ENCODE measurements at regions not wholly inside any gene's neighbourhood (a gene's known extent, or its start where the extent isn't known, plus 50 kb on each side); places are given as distances from the start of the nearest gene placed in this dataset.

DNA sequence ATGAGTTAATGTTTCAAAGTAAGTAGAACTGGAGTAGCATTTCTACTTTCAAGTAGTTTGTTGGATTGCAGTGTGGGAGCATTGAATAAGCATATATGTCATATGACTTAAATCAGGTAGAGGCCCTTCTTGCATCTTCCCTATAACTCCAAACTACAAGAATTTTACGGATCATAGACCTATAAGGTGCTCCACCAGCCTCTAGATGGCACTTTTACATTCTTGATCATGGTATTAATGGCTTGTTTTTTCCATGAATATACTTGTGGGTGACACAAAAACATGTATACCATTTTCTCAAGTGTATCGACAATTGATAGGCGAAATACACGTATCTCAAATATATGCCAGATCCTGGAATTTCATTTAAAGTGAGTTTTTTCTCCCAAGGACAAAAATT, 311.1 kb downstream of the ZPLD1 start:
- no peak for DNase-seq (ENCODE audit: low read depth in 2 of 2, low spot score in 1 of 2)

DNA sequence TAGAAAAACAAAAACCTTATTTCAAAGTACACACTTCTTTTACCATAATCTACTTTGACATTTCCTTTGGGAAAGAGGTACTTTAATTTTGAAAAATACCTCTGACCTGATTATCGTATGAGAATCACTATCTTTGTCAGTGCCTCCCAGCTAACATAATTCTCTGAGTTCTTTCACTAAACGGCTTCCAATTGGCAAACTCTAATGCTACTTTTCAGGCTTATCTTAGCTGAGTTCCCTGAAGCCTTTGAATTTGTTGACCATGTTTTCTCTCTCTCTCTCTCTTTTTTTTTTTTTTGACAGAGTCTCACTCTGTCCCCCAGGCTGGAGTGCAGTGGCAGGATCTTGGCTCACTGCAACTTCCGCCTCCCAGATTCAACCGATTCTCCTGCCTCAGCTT, 312.8 kb downstream of the ZPLD1 start:
- no peak for DNase-seq (ENCODE audit: low read depth in 2 of 2, low spot score in 1 of 2)

DNA sequence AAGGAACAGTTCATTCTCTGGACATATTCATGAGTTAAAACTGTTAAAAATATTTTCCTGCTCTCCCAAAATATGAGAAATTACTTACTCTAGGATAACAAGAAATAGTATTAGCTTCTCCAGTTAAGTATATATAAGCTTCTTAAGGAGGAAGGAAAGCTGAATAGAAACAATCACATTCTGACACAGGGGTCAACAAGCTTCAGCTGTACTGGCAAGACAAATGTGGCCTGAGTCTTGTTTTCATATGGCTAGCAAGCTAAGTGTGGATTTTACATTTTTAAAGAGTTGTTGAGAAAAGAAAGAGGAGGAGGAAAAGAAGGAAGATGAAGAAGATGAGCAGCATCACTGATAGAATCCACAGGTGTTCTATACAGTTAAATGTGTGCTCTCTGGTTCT, 313.8 kb downstream of the ZPLD1 start:
- no peak for DNase-seq (ENCODE audit: low read depth in 2 of 2, low spot score in 1 of 2)

DNA sequence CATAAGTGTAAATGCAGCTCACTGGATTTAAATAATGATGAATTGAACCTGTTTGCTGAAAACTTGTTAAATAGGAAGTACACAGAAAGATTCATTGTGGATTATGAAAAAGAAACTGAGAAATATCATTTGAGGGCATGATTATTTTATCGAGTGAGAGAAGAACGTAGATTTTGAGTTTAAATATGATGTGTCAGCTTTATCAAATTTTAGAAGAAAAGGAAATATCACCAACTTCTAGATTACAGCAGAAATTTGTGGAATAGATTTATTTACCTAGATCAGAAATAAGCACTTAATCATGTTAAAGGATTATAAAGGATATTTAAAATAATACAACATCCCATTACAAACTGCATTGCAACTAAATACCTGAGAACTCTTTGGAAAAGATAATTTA, 315.5 kb downstream of the ZPLD1 start:
- DNase-seq (ENCODE audit: low read depth in 2 of 2, low spot score in 1 of 2), result no peak

DNA sequence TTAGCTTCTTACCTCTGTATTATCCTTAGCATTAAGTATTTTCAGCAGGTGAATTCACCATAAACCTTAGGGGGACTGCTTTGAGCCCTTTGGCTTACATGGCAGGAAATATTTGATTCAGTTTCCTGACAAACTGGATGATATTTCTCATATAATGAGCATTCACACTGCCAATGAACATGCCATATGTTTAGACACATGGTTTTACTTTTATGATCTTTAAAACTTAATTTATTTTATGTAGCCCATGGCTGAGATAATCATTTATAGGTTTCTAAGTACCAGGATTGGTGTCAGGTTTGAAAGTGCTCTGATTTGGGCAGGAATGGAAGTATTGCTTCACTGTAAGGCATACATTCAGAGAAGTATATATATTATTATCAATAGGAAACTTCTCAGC, 319.1 kb downstream of the ZPLD1 start:
- DNase-seq (ENCODE audit: low read depth in 2 of 2, low spot score in 1 of 2), result no peak

DNA sequence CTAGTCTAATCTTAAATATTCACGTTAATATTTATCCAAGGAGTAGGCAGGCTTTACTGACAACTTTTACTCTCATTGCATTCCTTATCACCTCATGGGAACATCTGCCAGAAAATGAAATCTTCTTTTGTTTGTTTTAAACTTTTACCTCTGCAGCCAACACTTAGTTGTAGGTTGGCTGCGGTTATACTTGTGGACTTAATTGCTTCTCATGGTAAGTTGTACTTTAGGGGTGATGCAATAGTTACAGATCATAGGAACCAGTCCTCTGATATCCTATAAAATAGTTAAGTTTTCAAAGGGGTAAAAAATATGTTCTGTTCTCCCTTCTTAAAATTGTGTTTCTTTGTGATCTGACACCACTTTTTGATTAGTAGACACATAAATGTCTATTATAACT, 321.9 kb downstream of the ZPLD1 start:
- DNase-seq (ENCODE audit: low read depth in 2 of 2, low spot score in 1 of 2), result no peak

DNA sequence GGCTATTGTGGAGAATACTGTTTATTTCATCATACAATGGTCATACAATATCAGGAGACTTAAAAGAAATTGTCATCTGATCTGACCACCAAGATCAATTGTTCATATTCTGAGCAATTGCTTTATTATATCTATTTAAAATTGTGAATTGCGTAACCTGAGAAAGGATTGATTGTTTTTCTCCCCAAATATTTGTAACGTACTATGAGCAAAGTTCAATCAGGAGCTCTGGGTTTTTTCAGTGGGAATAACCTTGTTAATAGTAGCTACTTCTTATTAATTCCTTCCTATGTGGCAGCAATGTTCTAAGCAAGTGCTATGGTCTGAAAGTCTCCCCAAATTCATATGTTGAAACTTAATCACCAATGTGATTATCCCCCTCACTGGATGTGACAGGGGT, 323.1 kb downstream of the ZPLD1 start:
- no peak for DNase-seq (ENCODE audit: low read depth in 2 of 2, low spot score in 1 of 2)

DNA sequence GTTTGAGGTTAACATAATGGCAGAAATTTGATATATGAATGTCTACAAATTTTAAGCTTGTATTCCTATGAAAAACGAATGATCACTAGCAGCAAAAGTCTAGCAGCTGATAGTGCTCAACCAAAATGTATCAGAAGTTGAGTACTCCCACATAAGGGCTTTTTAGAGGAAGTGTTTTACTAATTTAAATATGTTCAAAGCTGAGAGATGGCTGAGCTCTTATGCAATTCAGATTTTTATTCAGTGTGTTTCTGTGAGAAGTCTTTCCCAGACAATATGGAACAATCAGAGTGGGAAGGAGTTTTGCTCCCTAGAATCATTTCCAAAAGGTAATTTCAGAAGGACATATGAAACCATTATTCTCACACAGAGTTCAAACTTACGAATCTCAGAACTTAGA, 327.0 kb downstream of the ZPLD1 start:
- DNase-seq (ENCODE audit: low read depth in 2 of 2, low spot score in 1 of 2), result no peak

DNA sequence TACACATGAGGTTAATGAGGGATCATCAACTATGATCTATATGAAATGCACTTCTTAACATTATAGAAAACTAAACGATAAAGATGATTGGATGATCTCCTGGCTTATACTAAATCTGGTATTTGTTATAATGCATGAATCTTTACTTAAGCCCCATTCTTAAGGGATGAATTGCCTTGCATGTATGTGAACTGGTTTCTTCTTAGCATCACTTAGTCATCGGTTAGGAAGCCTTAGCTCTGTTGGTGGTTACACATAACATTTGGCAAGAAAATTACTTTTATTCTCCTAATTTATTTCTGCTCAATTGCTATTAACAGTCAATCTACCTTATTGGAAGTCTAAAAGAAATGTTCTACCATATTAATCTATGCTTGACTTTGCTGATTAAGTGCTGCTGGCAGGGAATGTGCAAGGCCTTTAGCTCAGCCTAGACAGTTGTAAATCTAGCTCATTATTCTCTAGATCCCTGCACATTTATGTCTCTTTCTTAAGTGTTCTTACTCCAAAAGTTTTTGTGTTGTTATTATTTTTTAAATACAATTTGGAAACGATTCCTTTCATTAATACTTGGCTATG, 356.0 kb downstream of the ZPLD1 start:
- no peak for DNase-seq (ENCODE audit: low read depth in 2 of 2, low spot score in 1 of 2)

DNA sequence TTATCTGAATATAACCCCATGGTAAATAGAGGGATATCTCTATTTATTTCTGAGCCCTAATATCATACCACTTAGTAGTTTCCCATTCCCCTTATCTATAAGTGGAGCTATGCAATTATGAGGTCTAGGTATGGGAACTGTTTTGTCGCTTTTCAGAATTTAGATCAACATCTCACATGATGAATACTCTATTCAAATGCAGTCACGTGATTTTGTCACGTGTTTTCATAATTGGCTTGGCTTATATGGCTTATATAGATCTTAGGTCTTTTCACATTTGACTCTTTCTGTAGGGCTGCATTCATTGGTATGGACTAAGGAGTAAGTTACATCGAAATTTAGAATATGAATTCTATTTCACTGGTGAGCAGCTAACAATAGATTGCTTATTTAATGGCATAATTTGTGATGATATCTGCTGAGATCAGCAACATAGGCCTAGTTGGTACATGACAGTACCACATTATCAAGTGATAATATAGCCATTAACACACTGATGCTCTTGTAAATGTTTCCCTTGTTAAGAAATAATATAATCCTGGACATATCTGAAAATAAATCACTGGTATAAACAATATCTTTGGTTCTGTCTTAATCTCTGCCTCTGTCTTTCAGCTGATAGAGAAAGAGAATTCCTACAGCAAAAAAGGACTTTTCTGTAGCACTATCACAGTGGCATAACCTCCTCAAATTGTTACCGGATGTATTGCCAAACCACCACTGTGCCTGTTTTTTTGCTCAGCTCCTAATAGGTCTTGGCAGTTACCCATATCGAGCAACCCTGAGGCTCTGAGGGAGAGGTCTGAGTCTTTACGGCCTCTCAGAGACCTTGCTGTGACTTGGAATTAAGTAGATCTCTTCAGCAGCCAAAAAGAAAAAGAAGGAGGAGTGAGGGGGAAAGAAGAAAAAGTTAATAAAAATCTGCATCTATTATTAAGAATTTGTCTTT, 357.1 kb downstream of the ZPLD1 start:
- no peak for DNase-seq (ENCODE audit: low read depth in 2 of 2, low spot score in 1 of 2)

DNA sequence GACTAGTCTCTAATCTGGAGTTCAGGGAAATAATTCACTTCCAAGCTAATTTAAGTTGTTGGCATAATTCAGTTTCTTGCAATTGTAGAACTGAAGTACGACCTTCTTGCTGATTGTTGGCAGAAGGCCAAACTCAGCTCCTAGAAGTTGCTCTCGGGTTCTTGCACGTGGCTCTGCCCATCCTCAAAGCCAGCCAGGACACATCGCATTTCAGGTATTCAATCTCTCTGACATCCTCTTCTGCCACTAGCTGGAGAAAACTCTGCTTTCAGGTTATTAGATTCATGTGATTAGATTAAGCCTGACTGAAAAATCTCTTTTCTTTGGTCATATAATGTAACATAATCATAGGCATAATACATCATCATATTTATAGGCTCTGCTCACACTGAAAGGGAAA, 362.0 kb downstream of the ZPLD1 start:
- no peak for DNase-seq (ENCODE audit: low read depth in 2 of 2, low spot score in 1 of 2)

DNA sequence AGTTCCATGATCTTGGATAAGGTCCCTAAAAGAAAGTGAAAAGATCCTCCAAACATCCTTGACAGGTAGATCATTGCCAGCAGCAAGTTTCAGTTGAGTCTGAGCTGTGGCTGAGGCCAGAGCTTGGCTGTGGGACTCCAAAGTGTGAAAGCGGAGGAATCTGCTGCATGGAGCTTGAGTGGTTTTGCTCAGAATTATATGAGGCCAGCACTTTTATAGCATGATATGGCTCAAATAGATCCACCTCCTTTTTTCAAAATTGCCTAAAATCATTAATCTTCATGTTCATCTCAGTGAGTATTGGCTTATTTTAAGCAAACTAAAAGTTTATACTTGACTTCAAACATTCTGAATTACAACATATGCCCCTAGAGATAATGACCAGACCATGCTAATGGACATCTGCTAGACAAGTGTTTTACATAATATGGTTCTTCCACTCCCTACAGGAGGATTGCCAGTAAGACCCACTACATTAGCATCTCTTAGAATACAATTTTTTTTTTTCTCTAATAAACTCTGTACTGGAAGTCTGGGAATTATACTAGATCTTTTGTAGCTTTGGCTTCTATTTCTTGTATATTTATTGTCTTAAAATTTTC, 368.1 kb downstream of the ZPLD1 start:
- DNase-seq (ENCODE audit: low read depth in 2 of 2, low spot score in 1 of 2), result no peak

DNA sequence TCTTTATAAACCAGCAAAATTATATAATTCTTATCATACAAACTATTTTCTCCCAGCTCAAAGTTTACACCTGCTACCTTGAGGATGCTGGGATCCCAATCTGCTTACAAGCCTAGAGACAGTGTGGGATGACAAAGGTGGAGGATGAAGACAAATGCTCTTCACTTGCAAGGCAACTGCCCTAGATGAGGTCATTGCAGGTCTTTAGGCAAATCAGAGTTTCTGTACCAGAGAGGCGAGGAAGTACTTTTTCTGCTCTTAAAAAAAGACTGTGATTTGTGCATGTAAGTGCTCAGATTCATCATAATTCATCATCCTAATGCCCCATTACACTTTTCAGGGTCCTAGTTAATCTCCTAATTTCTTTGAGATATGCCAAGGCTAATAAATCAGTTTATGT, 376.1 kb downstream of the ZPLD1 start:
- DNase-seq (ENCODE audit: low read depth in 2 of 2, low spot score in 1 of 2), result no peak

DNA sequence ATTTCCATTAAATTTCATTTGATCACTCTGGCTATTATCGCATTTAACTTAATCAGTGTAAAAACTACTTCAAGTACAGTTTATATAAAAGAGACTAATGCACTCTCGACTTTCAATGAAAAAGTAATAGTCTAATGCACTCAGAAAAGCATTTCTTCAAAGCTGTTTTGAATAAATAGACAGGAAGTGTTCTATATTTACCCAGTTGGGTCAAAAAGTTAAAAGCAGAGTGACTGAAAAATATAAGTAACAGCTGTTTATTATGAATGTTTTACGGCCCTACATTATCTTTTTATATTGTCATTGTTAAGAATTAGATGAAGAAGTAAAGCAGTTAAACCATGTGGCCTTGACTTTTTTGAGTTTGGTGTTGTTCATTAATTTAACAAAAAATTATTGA, 391.8 kb downstream of the ZPLD1 start:
- DNase-seq (ENCODE audit: low read depth in 2 of 2, low spot score in 1 of 2), result no peak

DNA sequence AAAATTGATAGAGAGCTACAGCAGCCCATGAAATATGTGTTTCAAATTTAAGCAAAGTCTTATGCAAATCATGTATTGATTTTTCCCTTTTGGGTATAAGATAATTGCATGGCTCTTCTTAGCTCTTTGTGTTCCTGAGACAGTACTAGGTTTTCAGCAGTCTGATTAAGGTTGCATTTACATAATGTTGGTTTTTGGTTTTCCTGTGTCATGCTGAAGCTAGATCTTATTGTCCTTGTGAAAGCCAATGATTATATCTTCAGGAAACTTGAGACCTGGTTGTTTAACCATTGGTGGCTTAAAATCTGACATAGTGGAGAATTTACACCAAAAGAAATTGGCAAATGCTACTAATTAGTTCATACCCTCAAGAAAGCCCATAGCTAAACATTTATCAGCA, 392.6 kb downstream of the ZPLD1 start:
- DNase-seq (ENCODE audit: low read depth in 2 of 2, low spot score in 1 of 2), result no peak

DNA sequence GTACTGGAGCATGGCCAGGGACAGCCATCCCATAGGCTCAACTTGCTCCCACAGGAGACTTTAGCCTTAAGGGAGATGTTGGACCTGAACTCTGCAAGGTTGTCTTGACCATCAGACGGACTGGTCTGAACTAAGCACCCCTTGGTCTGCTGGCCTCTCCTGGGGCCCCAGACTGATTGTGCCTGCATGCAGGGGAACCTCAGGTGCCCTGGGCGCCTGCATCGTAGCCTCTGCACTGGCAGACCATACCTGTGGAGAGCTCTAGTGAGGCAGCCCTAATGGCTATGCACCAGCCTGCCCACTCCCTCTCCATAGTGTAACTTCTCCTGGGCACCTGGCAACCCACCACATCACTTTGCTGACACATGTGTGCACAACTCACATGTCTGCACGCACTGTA, 395.6 kb downstream of the ZPLD1 start:
- no peak for DNase-seq (ENCODE audit: low read depth in 2 of 2, low spot score in 1 of 2)

DNA sequence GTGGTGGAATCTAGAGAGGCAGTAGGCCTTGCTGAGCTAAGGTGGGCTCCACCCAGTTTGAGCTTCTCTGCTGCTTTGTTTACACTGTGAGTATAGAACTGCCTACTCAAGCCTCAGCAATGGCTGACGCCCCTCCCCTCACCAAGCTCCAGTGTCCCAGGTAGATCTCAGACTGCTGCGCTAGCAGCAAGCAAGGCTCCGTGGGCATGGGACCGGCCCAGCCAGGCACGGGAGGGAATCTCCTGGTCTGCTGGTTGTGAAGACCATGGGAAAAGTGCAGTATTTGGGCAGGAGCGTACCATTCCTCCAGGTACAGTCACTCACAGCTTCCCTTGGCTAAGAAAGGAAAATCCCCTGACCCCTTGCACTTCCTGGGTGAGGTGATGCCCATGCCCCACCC, 407.1 kb downstream of the ZPLD1 start:
- DNase-seq (ENCODE audit: low read depth in 2 of 2, low spot score in 1 of 2), result no peak

DNA sequence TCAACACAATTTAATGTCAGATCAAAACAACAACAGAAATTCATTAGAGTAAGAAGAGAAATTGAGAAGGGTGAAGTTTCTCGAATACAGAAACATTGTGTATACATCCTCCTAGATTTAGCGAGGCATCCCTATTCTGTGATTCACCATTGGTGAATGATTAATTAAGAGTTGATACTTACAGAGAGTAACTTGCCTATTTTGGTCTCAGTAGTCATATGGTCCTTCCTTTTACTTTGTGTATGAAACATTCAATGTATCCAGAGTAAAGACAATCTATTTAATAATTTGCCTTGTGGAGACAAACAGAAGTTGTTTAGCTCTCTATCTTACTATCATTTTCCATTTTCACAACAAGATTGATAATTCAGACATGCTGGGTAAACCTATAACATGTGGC, 432.0 kb downstream of the ZPLD1 start:
- DNase-seq (ENCODE audit: low read depth in 2 of 2, low spot score in 1 of 2), result no peak

DNA sequence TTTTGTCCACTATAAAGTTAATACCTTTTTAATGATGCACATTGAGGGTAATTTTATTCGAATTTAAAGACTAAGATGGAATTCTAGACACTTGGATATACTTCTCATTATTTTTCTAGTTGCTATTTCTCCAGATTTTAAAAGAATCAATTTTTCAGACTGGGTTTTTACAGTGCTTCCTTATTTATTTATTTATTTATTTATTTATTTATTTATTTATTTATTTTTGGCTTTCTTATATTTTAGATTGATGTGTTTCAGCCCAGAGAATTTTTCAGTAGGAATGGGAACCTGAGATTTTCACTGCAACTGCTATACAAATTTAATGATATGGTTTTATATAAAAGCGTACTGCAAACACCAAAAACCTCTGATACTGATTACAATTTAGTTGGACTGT, 448.7 kb downstream of the ZPLD1 start:
- DNase-seq (ENCODE audit: low read depth in 2 of 2, low spot score in 1 of 2), result no peak

DNA sequence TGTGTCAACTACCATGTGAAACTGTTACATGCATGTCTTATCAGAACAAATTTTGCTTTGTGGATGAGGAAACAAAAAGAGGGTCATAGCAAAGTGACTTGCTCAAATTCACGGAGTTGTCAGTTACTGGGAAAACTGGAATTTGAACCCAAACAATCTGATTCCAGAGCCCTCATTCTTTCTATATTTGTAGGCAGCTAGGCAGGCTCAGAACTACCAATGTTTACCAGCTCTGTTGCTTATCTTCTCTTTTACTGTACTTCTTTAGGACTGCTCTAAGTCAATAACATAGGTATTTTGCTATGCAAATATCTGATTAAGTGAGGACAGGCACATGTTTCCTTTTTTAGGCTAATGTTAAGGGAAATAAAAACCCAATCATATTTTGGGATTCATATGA, 450.5 kb downstream of the ZPLD1 start:
- DNase-seq (ENCODE audit: low read depth in 2 of 2, low spot score in 1 of 2), result no peak

DNA sequence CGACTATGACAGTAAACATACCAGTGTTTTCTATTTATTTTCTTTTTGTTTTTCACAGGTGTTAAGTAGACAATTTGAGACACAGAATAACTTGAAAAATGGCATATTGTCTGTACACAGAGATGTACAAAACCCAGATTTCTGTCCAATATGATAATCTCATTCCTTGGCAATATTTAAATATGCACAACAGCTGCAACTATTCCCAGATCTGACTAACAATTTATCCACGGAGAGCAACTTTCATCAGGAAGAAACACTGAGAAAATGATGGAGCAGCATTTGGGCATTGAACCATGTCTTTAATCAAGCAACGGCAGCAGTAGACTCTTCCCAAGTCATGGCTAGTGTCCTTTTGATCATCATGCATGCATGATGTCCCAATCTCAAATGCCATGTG, 452.6 kb downstream of the ZPLD1 start:
- DNase-seq (ENCODE audit: low read depth in 2 of 2, low spot score in 1 of 2), result no peak

DNA sequence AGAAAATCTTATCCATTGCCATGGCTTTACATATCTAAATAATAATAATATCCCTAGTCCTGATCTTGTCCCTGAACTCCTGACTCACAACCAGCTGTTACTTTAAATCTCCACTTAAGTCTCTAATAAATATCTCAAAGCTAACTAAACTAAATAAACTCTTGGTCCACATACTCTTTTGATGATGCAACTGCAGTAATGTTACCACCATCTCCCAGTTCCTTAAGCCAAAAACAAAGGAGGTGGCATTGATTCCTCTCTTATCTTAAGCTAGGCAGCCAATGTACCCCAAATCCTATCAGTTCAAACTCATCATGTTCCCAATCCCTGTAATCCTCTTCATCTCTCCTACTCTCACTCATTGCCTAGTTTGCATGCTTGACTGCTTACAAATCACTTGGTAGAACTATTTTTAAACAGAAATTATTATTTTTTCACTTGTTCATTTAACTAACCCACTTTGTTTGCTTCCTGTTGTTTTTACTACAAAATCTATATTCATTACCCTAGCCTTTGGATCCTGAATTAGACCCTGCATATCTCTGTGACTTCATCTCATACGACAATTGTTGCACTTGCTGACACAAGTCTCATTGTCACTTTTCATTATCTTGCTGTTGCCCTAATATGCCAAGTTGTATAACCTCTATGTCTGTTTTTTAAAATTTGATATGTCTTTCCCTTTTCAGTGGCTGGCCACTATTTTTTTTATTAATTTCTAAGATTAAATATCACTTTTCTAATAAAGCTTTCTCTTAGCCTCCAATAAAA, 462.2 kb downstream of the ZPLD1 start:
- no peak for DNase-seq (ENCODE audit: low read depth in 2 of 2, low spot score in 1 of 2)

Measured in stimulated activated CD8-positive, alpha-beta memory T cell treated with anti-CD3 and anti-CD28 coated beads, Interleukin-4, amount 100 ng/mL, for 4 hours (primary cell).